ENCODE measurements at regions not wholly inside any gene's neighbourhood (a gene's known extent, or its start where the extent isn't known, plus 50 kb on each side); places are given as distances from the start of the nearest gene placed in this dataset.

GRCh38 chr5:5781335-5781734 lies 358.9 kb downstream of the ICE1 start:
- TF ChIP-seq ZNF704 (tag by site-specific recombination; IDR thresholded peaks at IDR 0.05) = no peak
- TF ChIP-seq ZNF791 (tag by site-specific recombination; IDR thresholded peaks at IDR 0.05) = no peak
- no peak for TF ChIP-seq CTCF (tag by site-specific recombination; IDR thresholded peaks at IDR 0.05)
- TF ChIP-seq ZBTB48 (tag by site-specific recombination; IDR thresholded peaks at IDR 0.05) = no peak
- no peak for TF ChIP-seq PBX3 (CRISPR knock-in tag; IDR thresholded peaks at IDR 0.05)
- TF ChIP-seq ZNF350 (tag by site-specific recombination; IDR thresholded peaks at IDR 0.05) = no peak
- no peak for TF ChIP-seq ZNF777 (tag by site-specific recombination; IDR thresholded peaks at IDR 0.05; ENCODE audit: borderline replicate concordance)
- no peak for TF ChIP-seq ZNF776 (tag by site-specific recombination; IDR thresholded peaks at IDR 0.05; ENCODE audit: borderline replicate concordance)
- no peak for TF ChIP-seq ZNF148 (tag by site-specific recombination; IDR thresholded peaks at IDR 0.05; ENCODE audit: borderline replicate concordance)
- no peak for TF ChIP-seq ZNF157 (tag by site-specific recombination; IDR thresholded peaks at IDR 0.05)
